ENCODE measurements at regions not wholly inside any gene's neighbourhood (a gene's known extent, or its start where the extent isn't known, plus 50 kb on each side); places are given as distances from the start of the nearest gene placed in this dataset.
A peak's percentile ranks its signal among the peaks of the same experiment; 100 is the strongest.

DNA sequence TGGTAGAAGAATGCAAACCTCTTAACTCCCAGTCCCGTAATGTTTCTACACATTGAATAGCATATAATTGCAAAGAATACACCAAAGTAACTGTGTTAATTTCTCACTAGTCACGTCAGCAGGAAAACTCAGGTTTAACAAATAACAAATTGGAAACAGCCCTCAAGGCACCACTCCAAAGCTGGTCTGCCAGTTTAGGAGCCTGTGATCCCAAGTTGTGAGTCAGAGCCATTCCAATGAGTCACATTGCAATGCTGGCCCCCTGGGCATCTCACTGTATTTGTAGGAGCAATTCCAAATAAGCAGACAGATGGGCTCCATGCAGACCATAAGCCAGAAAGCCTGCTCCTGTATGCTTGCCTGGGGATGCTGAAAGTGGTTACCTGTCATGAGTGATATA, 143.2 kb upstream of the SETBP1 start:
- ChIA-PET POLR2A (no interaction called here), CTCF (no interaction called here)
- Mint-ChIP-seq H3K27ac (no peak overlapping the region), H3K36me3 (ENCODE audit: low read depth) (no peaks in the 10 kb centered on the region), H3K27me3 (ENCODE audit: low read depth) (peaks cover 3% of the 10 kb centered on the region), H3K4me1 (ENCODE audit: low read depth) (no peaks in the 10 kb centered on the region), H3K4me3 (no peak overlapping the region), H3K9me3 (ENCODE audit: insufficient read depth) (no peaks in the 10 kb centered on the region)
- DNase-seq (no peak), ATAC-seq (no peak)

DNA sequence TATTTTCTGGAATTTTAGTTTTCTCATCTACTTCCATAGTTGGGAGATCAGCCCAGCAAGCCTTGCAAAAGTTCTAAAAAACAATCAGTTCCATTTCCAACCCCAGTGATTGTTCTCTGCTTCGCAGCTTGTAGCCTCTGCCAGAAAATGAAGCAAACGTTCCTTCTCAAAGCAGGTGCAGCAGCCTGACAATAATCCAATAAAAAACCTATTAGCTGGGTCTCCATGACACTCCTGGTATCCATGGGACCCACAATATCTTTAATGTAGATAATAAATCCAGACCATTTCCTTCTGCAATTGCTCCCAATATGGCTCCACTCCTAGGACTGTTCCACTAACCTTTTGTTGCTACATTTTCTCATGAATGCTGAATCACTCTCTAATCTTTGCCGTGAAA, 140.8 kb upstream of the SETBP1 start:
- ChIA-PET POLR2A (no interaction called here), CTCF (no interaction called here)
- H3K9me3 Mint-ChIP-seq (ENCODE audit: insufficient read depth): no peaks in the 10 kb centered on the region
- H3K36me3 Mint-ChIP-seq (ENCODE audit: low read depth): no peaks in the 10 kb centered on the region
- DNase-seq: no peak
- no peaks in the 10 kb centered on the region for H3K4me1 Mint-ChIP-seq (ENCODE audit: low read depth)
- peaks cover 2% of the 10 kb centered on the region for H3K27me3 Mint-ChIP-seq (ENCODE audit: low read depth)
- H3K27ac Mint-ChIP-seq: no peak overlapping the region
- no peak overlapping the region for H3K4me3 Mint-ChIP-seq
- no peak for ATAC-seq

GRCh38 chr18:44541159-44541558, 139.5 kb upstream of the SETBP1 start:
- DNase-seq (no peak), ATAC-seq (no peak)
- H3K4me3 Mint-ChIP-seq: no peak overlapping the region
- ChIA-PET POLR2A (no interaction called here), CTCF (interaction anchor here (1.4 kb wide), 1 partner anchor 33 kb away, joined by 3 read pairs; no protein-coding TSS in a partner anchor)
- no peaks in the 10 kb centered on the region for H3K27me3 Mint-ChIP-seq (ENCODE audit: low read depth)
- no peak overlapping the region for H3K27ac Mint-ChIP-seq
- no peaks in the 10 kb centered on the region for H3K9me3 Mint-ChIP-seq (ENCODE audit: insufficient read depth)
- H3K4me1 Mint-ChIP-seq (ENCODE audit: low read depth): no peaks in the 10 kb centered on the region
- no peaks in the 10 kb centered on the region for H3K36me3 Mint-ChIP-seq (ENCODE audit: low read depth)

- no peaks in the 10 kb centered on the region for H3K9me3 Mint-ChIP-seq (ENCODE audit: insufficient read depth)
- H3K4me3 Mint-ChIP-seq: no peak overlapping the region
- no peaks in the 10 kb centered on the region for H3K36me3 Mint-ChIP-seq (ENCODE audit: low read depth)
- POLR2A ChIA-PET: no interaction called here
- no peak overlapping the region for H3K27ac Mint-ChIP-seq
- DNase-seq: no peak
- H3K27me3 Mint-ChIP-seq (ENCODE audit: low read depth): no peaks in the 10 kb centered on the region
- CTCF ChIA-PET: interaction anchor here (1.4 kb wide), 1 partner anchor 34 kb away, joined by 3 read pairs; no protein-coding TSS in a partner anchor
- ATAC-seq: no peak
- H3K4me1 Mint-ChIP-seq (ENCODE audit: low read depth): no peaks in the 10 kb centered on the region
These were observed 138.9 kb upstream of the SETBP1 start for GRCh38 chr18:44541781-44542180.

GRCh38 chr18:44543387-44543786, 137.3 kb upstream of the SETBP1 start:
- CTCF ChIA-PET: no interaction called here
- POLR2A ChIA-PET: no interaction called here
- Mint-ChIP-seq H3K27me3 (ENCODE audit: low read depth) (no peaks in the 10 kb centered on the region), H3K27ac (no peak overlapping the region), H3K4me3 (no peak overlapping the region), H3K36me3 (ENCODE audit: low read depth) (no peaks in the 10 kb centered on the region), H3K4me1 (ENCODE audit: low read depth) (peaks cover 4% of the 10 kb centered on the region), H3K9me3 (ENCODE audit: insufficient read depth) (no peaks in the 10 kb centered on the region)
- DNase-seq (no peak), ATAC-seq (no peak)

- POLR2A ChIA-PET: no interaction called here
- Mint-ChIP-seq H3K27me3 (ENCODE audit: low read depth) (no peaks in the 10 kb centered on the region), H3K36me3 (ENCODE audit: low read depth) (no peaks in the 10 kb centered on the region), H3K4me3 (no peak overlapping the region), H3K27ac (no peak overlapping the region), H3K9me3 (ENCODE audit: insufficient read depth) (no peaks in the 10 kb centered on the region), H3K4me1 (ENCODE audit: low read depth) (peaks cover 16% of the 10 kb centered on the region)
- ATAC-seq (peak; percentile 44), DNase-seq (no peak)
- CTCF ChIA-PET: no interaction called here
These were observed 135.2 kb upstream of the SETBP1 start for GRCh38 chr18:44545359-44545985.

GRCh38 chr18:44546954-44547353, 133.7 kb upstream of the SETBP1 start:
- no peak for DNase-seq
- ChIA-PET POLR2A (no interaction called here), CTCF (no interaction called here)
- ATAC-seq: no peak
- Mint-ChIP-seq H3K27ac (no peak overlapping the region), H3K9me3 (ENCODE audit: insufficient read depth) (no peaks in the 10 kb centered on the region), H3K4me3 (no peak overlapping the region), H3K4me1 (ENCODE audit: low read depth) (peaks cover 16% of the 10 kb centered on the region), H3K27me3 (ENCODE audit: low read depth) (no peaks in the 10 kb centered on the region), H3K36me3 (ENCODE audit: low read depth) (no peaks in the 10 kb centered on the region)

GRCh38 chr18:44548291-44549221, 132.1 kb upstream of the SETBP1 start:
- ChIA-PET POLR2A (no interaction called here), CTCF (no interaction called here)
- Mint-ChIP-seq H3K27ac (no peak overlapping the region), H3K36me3 (ENCODE audit: low read depth) (no peaks in the 10 kb centered on the region), H3K4me3 (no peak overlapping the region), H3K27me3 (ENCODE audit: low read depth) (no peaks in the 10 kb centered on the region), H3K9me3 (ENCODE audit: insufficient read depth) (no peaks in the 10 kb centered on the region), H3K4me1 (ENCODE audit: low read depth) (peaks cover 16% of the 10 kb centered on the region)
- DNase-seq (no peak), ATAC-seq (no peak)

DNA sequence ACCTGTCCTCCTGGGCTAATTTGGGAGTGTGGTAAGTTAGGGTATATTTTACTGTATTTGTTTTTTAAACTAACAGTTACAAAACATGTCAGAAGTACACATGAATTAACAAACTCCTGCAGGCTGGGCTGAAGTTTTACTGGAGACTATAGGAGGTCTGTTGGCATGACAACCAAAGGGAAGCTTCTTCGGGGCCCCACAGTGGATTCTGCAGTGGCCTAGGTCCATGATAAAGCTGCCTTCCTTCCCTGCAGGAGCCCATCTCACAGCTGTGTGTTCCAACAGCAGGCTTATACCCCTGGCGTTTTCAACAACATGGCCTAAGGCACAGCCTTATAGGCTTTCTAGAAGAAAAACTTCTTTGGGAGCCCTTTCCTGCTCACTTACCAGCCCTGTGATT, 128.0 kb upstream of the SETBP1 start:
- no peak for ATAC-seq
- Mint-ChIP-seq H3K4me3 (no peak overlapping the region), H3K36me3 (ENCODE audit: low read depth) (no peaks in the 10 kb centered on the region), H3K27ac (no peak overlapping the region), H3K9me3 (ENCODE audit: insufficient read depth) (no peaks in the 10 kb centered on the region), H3K4me1 (ENCODE audit: low read depth) (peaks cover 17% of the 10 kb centered on the region), H3K27me3 (ENCODE audit: low read depth) (peaks cover 3% of the 10 kb centered on the region)
- DNase-seq: no peak
- ChIA-PET CTCF (no interaction called here), POLR2A (no interaction called here)

GRCh38 chr18:44556296-44556695, 124.4 kb upstream of the SETBP1 start:
- H3K27me3 Mint-ChIP-seq (ENCODE audit: low read depth): peaks cover 7% of the 10 kb centered on the region
- H3K36me3 Mint-ChIP-seq (ENCODE audit: low read depth): no peaks in the 10 kb centered on the region
- H3K4me1 Mint-ChIP-seq (ENCODE audit: low read depth): peaks cover 2% of the 10 kb centered on the region
- no peaks in the 10 kb centered on the region for H3K9me3 Mint-ChIP-seq (ENCODE audit: insufficient read depth)
- ChIA-PET CTCF (no interaction called here), POLR2A (no interaction called here)
- H3K27ac Mint-ChIP-seq: no peak overlapping the region
- ATAC-seq (no peak), DNase-seq (no peak)
- no peak overlapping the region for H3K4me3 Mint-ChIP-seq

DNA sequence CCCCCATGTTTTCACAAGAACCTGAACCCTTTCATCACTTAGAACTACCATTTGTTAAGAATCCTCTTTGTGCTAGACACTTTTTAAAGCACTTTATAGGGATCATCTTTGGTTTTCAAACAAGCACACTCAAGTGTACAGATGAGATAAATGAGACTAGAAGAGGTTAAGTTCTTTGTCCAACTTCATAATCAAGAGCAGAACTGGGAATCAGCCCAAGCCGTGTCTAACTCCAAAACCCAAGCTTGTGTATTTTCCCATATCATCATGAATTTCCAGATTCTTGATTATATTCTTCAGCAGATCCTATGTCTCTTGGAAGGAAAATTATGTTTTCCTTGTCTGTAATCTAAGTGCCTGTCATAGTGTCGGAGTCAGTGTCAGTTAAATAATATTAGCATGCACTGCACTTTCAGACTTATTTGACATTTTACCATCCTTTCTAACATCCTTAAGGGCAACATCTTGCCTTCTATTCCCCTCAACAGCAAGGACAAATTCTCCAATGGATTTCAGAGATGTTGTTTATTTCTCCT, 123.0 kb upstream of the SETBP1 start:
- Mint-ChIP-seq H3K4me1 (ENCODE audit: low read depth) (peaks cover 2% of the 10 kb centered on the region), H3K27me3 (ENCODE audit: low read depth) (peaks cover 7% of the 10 kb centered on the region), H3K4me3 (no peak overlapping the region), H3K27ac (no peak overlapping the region), H3K9me3 (ENCODE audit: insufficient read depth) (no peaks in the 10 kb centered on the region), H3K36me3 (ENCODE audit: low read depth) (no peaks in the 10 kb centered on the region)
- ChIA-PET POLR2A (no interaction called here), CTCF (no interaction called here)
- no peak for DNase-seq
- no peak for ATAC-seq

DNA sequence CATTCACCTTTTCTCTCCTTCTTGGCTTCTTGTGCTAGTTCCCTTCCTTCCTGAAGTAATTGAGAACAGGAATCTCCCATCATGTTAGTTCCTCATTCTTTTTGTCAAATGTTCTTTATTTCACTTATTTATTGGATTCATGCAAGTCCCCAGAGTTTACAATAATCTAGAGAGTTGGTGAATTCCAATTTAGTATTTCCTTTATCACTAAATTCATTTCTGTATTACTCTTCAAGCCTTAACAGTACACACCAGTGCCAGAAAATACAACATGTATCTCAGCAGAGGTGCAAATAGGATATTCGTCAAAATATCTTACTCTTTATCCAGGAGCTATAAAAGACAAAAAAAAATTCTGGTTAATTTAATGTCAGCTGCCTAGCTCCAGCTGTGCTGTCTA, 121.9 kb upstream of the SETBP1 start:
- H3K36me3 Mint-ChIP-seq (ENCODE audit: low read depth): no peaks in the 10 kb centered on the region
- DNase-seq (no peak), ATAC-seq (no peak)
- H3K9me3 Mint-ChIP-seq (ENCODE audit: insufficient read depth): no peaks in the 10 kb centered on the region
- peaks cover 2% of the 10 kb centered on the region for H3K4me1 Mint-ChIP-seq (ENCODE audit: low read depth)
- no peak overlapping the region for H3K4me3 Mint-ChIP-seq
- ChIA-PET POLR2A (no interaction called here), CTCF (no interaction called here)
- peaks cover 7% of the 10 kb centered on the region for H3K27me3 Mint-ChIP-seq (ENCODE audit: low read depth)
- H3K27ac Mint-ChIP-seq: no peak overlapping the region
